Activated CD8-positive, alpha-beta memory T cell treated with anti-CD3 and anti-CD28 coated beads for 1 hour (primary cell): ENCODE measurements at regions not wholly inside any gene's neighbourhood (a gene's known extent, or its start where the extent isn't known, plus 50 kb on each side); places are given as distances from the start of the nearest gene placed in this dataset.
"Not testable (repeated sequence)": the region's sequence is repeated elsewhere in the genome, so short reads cannot be mapped to it uniquely, and the experiment has no call there.

Experiments
- DNase-seq, 2 donors: peaks; one replicate each; pipeline ENCODE4 v3.0.0-alpha.2; 2020; ENCODE audit warnings: low read depth in 1 of 2; ENCODE audit errors: extremely low read depth in 1 of 2

DNA sequence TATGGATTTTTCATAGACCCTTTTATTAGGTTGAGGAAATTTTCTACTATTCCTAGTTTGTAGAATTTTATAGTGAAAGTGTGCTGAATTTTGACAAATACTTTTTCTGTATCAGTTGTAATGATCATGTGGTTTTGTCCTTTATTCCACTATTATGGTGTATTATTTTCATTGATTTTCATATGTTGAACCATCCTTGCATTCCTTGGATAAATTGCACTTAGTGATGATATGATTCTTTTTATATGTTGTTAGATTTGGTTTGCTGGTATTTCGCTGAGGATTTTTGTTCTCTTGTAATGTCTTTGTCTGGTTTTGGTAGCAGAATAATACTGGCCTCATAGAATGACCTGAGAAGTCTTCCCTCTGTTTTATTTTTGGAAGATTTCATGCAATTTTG, 140.6 kb upstream of the CDK6 start:
- DNase-seq, result no peak

DNA sequence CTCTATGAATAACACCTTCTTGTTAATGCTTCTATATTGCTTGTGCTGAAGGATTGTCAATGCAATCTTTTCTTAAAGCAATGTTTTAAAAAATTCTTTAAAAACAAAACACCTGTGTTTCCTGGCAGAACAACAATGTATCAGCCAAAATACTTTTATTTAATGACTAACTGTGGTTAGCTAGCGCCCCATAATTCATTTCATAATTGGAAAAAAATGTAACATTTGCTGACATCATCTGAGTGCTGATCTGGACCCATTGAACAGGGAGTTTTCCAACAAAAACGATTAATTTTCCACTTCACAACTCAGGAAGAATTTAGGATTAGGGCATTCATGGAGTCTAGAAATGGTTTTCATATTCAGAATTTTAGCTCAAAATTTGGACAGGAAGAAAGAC, 137.6 kb upstream of the CDK6 start:
- DNase-seq, result no peak

DNA sequence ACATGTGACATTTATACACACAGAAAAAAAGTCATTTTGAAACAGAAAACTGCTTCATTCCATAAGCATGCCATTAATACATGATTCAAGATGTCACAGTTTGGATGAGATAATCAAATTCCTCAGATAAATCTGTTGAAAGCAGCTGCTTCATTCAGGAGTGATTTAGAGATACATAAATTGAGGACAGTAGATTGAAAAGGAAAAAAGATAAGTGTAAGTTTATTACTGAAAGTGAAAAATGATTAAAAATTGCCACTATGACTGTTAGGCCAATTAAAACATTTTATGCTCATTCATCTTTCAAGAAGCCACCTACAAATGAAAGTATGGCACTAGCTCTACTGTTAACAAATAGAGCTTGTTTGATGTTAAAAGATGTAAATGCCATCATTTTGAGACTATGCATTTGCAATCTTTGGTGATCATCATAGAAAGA, 136.9 kb upstream of the CDK6 start:
- no peak for DNase-seq

DNA sequence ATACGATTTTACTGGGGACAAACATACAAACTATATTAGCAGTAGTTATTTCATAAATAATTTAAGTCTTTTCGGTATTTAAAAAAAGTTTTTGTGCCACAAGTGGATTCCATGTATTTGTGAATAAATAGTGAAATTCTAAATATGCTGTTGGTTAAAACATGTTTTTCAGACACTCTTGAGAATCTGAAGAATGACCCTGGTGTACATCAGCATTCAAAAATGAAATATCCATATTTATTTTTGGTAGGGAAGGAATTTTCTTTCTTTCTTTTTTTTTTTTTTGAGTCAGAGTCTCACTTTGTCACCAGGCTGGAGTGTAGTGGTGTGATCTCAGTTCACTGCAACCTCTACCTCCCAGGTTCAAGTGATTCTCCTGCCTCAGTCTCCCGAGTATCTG, 136.1 kb upstream of the CDK6 start:
- no peak for DNase-seq

DNA sequence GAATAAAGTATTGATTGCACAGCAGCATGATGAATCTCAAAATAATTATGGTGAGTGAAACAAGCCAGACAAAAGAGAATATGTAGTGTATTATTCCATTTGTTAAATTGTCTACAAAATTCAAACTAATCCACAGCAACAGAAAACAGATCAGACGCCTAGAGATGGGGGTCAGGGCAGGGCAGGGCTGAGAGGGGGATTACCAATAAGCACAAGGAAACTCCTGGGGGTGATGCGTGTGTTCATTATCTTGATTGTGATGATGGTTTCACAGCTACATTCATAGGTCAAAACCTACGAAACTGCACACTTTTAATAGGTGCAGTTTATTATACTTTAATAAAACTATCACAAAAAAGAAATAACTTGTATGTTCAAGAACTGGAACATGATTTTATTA, 132.7 kb upstream of the CDK6 start:
- no peak for DNase-seq

DNA sequence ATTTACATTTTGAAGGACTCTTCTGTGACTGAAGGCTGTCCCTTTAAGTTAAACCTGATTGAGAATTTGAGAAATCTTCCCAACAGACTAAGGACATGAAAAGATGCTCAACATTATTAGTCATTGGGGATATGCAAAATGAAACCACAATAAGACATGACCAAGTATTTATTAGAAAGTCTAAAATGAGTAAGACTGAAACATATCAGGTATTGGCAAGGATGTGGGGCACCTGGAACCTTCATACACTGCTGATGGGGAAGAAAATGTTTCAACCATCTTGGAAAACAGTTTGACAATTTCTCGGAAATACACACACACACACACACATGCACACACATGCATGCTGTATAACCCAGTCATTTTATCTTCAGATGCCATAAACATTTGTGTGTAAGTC, 132.1 kb upstream of the CDK6 start:
- DNase-seq, result no peak

DNA sequence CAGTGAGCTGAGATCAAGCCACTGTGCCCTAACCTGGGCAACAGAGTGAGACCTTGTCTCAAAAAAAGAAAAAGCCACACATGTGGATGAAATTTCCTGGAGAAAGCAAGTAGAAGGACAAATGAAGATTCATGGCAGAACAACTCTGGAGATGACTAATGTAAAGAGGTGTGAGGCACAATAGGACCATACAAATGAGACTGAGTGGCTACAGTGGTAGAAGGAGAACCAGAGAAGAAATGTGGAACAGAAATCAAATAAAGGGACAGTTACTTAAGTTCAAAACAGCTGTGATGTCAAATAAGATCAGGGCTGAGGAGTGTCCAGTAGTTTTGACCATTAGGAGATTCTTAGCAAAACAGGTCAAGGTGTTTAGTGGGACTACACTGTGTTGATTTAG, 130.9 kb upstream of the CDK6 start:
- DNase-seq, result no peak

DNA sequence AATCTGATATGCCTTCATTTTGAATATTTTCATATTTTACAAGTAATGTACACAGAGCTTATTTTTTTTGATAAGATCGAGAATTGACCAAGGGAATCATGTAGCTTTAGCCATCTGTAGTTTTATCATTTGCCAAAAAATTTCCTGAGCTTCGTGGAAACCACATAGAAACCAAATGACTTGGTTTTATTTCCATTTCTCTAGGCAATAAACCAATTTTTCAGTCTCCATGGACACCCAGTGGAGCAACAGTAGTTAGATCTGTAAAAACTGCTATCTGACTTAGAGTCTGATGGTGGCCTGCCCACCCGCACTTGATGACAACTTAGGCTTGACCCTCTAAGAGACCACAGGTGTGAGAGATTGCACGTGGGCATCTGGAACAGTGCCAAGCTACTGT, 127.8 kb upstream of the CDK6 start:
- DNase-seq, result no peak

DNA sequence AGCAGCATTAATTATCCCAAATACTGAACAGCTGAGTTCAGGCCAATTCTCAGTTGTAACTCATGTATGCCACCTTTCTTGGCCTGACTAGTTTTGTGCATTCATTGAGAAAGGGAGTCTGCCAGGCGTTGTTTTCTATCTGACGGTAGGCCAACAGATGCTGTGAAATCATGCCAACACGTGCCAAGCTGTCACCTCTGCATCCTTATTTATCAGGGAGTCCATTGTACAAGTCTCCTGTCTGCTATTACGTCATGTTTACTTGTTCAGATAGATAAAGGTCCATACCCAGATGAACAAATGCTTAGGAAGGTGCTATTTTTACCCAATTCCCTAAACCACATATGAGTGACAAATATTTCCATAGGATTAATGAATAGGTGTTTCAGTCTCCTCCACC, 127.2 kb upstream of the CDK6 start:
- no peak for DNase-seq

DNA sequence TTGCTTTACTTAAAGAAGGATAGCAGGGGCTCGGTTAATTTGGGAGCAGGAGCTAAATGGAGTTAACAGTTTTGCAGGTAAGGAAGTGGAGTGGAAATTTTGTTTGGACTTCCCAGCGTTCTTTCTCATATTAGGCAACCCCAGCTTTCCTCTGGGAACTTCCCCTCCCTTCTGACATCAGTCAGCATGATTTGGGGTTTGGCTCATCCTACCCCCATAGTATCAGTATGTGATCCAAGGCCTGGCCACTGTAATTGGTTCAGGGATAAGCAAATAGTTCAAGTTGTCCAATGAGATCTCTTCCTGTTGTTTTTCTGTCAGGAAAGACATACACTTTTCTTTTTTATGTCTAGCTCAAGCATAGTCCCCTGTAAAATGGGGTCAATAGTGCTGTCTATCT, 125.6 kb upstream of the CDK6 start:
- no peak for DNase-seq

DNA sequence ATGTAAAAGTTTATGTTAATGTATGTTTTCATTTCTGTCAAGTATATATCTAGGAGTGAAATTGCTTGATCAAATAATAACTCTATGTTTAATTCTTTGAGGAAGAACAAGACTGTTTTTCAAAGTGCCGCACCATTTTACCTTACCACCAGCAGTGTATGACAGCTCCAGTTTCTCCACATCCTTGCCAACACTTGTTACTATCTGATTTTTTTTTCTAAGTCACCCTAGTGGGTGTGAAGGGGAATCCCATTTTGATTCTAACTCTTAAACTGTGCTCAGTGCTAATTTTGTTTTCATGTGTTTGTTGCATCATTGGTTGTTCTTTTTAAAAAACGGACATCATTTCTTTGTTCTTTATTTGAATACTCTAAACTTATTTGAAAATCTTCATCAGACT, 120.2 kb upstream of the CDK6 start:
- DNase-seq, result no peak

DNA sequence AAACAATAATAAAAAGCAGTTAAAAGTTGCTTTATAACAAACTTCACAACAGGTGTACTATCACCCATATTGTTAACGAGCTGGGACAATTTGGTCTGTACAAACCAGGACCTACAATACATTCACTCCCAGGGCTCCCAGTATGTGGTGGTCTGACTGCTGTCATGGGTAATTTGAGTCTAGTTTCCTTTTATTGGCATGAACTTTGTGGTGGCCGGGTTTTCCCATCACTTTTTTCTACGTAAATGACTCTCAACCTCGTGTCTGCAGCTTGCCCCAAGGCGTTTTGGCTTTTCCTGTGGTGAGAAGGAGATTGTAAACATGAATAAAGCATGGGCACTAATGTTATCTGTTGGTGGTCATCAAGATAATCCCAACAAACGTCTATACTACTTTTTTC, 118.7 kb upstream of the CDK6 start:
- DNase-seq, result no peak

DNA sequence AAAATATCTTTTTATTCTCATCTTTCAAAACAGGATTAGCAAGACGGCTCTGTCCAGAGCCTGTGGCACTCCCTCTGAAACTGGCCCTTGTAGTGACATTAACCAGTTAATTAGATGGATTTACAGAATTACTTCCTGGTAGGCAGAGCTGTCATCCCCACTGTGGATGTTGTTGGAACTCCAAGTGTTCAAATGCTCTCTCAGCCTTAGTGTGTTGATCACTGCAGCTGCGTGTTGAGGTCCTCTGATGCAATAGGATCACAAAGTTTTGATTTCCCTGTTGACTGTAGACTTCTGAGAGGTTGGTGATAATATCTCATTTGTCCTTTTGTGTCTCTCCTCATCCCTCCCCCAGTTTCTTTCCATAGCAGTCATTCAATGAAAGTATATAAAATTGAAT, 117.3 kb upstream of the CDK6 start:
- DNase-seq, result no peak

DNA sequence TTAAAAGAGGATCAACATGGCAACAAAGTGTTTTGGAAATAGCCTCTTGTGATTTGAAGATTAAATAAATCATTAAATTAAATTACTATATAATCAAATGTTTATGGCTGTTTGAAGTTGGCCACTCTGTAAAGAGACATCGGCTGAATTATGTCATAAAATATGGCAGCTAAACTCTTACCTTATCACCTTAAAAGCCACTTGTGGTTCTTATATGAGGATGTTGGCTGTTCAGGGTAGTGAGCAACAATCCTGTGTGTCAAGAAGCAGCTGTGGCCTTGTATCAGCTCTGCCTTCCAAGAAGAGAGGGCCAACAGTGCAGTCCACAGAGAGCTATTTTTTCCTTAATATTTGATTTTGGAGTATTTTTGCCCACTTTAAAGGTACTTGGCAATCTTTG, 113.4 kb upstream of the CDK6 start:
- no peak for DNase-seq

DNA sequence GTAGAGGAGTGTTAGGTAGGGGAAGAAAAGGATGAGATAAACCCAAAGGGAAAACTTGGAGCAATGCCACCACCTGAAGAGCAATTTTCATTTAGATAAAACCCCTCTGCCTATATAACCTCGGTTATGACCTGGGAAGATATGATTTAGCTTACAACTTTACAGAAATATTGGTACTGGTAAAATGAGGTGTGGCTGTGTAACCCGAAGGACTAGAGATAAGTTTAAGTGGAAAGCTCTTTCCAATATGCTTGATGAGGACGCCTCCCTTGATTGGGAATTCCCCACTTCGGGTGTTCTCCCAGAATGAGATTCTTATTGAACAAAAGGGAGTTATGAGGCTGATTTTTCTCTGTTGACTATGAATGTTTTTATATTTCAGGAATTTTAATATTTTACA, 109.5 kb upstream of the CDK6 start:
- DNase-seq, result no peak

DNA sequence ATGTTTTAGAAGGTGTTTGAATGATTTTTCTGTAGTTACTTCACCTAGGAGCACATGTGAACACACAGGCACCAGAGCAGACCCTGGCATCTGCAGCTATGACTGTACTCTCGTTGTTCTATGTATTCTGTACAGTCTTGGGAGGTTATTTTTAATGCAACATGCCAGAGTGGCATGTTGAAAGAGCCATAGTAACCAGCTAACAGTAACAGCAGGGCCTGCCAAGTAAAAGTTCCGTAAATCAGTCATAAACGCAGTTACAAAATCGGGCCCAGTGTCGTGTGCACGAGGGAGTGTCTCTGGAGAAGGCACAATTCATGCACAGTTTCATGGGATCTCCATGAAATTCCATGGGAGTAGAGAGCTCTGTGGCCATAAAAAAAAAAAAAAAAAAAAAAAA, 108.3 kb upstream of the CDK6 start:
- DNase-seq, result no peak

DNA sequence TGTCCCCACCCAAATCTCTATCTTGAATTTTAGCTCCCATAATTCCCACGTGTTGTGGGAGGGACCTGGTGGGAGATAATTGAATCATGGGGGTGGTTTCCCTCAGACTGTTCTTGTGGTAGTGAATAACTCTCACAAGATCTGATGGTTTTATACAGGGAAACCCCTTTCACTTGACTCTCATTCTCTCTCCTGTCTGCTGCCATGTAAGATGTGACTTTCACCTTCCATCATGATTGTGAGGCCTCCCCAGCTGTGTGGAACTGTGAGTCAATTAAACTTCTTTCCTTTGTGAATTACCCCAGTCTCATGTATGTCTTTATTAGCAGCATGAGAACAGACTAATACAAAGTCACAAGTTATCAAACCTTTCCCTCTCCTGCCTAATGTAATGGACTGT, 106.3 kb upstream of the CDK6 start:
- DNase-seq, result not testable (repeated sequence)

DNA sequence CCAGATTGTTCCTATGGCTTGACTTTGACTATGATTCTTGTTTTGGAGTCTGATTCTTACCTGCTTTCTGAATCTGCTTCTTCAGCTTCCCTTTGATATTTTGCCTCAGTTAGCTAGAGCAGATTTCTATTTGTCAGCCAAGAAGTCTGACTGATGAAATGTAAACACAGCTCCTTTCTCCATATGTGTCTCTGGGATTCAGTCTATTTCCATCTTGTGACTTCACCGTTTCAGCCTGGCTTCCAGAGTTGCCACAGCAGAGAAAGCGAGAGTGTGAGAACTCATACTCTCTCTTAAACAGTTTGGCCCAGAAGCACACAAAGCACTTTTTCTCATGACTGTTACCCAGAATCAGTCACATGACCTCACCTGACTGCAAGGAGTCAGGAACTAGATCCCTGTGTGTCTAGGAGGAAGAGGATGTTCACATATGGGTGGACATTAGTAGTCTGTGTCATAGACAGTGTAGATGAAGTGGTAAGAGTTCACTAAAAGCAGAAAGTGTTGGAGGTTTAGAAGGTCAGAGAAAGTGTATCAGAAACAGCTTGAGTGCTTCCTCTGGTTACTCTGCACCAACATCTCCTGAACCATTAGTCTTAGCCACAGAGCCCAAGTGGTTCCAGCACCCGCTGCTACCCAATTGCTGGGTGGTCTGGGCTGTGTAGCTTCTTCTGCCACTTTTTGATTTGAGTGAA, 103.4 kb upstream of the CDK6 start:
- DNase-seq, result no peak

DNA sequence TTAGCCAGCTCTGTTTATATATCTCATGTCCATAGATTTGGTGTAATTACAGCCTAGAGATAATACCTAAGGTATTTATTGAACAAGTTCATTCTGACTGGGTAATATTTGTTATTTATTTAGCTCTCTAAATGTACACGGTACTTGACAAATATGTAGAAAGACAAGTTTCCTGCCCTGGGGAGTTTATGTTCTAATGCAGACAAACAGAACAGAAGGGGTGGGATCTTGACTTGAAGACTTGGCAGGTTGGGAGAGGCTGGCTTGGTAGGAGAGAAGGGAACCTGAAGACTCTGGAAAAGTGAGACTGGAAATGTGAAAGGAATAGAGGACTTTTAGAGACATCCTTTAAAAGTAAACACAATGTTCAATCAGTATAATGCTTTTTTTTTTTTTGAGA, 97.7 kb upstream of the CDK6 start:
- DNase-seq, result no peak

DNA sequence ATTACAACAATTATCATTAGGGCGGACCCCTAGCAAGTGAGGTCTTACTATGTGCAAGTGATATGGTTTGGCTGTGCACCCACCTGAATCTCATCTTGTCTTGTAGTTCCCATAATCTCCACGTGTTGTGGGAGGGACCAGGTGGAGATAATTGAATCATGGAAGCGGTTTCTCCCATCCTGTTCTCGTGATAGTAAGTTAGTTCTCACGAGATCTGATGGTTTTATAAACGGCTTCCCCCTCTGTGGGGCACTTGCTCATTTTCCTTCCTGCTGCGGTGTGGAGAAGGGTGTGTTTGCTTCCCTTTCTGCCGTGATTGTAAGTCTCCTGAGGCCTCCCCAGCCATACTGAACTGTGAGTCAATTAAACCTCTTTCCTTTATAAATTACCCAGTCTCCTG, 96.1 kb upstream of the CDK6 start:
- no peak for DNase-seq

DNA sequence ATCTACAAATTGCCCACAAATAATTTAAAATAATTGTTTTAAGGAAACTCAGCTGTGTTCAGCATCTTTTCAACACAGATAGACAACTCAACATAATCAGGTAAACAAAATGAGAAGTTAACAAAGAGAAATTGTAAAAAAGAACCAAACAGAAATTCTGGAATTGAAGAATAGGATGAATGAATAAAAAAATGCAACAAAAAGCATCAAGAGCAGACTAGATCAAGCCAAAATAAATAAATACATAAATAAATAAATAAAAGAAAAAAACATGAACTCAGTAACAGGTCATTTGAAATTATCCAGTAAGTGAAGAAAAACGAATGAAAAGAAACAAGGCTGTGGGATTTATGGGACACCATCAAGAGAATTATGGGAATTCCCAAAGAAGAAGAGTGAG, 94.0 kb upstream of the CDK6 start:
- DNase-seq, result no peak

DNA sequence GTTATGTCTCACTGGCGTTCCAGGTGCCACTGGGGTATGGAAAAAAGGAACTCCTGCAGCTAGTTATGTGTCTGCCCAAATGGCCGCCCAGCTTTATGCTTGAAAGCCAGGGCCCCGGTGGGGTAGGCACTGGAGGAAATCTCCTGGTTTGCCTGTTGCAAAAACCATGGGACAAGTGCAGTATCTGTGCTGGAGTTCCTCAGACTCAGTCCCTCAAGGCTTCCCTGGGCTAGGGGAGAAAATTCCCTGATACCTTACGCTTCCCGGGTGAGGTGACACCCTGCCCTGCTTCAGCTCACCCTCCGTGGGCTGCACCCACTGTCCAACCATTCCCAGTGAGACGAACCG, 90.3 kb upstream of the CDK6 start:
- no peak for DNase-seq

DNA sequence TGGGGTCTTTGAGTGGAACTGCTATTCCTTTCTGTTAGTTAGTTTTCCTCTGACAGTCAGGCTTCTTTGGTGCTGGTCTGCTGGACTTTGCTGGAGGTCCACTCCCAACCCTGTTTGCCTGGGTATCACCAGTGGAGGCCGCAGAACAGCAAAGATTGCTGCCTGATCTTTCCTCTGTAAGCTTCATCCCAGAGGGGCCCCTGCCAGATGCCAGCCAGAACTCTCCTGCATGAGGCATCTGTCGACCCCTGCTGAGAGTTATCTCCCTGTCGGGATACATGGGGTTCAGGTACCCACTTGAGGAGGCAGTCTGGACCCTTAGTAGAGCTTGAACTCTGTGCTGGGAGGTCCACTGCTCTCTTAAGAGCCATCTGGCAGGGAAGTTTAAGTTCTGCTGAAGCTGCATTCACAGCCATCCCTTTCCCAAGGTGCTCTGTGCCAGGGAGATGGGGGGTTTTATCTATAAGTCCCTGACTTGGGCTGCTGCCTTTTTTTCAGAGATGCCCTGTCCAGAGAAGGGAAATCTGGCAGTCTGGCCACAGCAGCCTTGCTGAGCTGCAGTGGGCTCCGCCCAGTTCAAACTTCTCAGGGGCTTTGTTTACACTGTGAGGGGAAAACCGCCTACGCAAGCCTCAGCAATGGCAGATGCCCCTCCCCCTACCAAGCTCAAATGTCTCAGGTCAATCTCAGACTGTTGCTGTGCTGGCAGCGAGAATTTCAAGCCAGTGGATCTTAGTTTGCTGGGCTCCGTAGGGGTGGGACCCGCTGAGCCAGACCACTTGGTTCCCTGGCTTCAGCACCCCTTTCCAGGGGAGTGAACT, 89.7 kb upstream of the CDK6 start:
- no peak for DNase-seq
